HEK293 (cell line): ENCODE measurements at regions not wholly inside any gene's neighbourhood (a gene's known extent, or its start where the extent isn't known, plus 50 kb on each side); places are given as distances from the start of the nearest gene placed in this dataset.

ENCODE experiments used
- CTCF ChIA-PET: fragments of 350-600 bp; formaldehyde crosslinking; extraction: SDS; loops from one replicate; lab custom pipeline; 2021; ENCODE audit warnings: antibody characterized with exemption; lab: Yijun Ruan, JAX
- POLR2A ChIA-PET: fragments of 300-600 bp; formaldehyde crosslinking; extraction: SDS; loops from one replicate; lab custom pipeline; 2020; ENCODE audit warnings: antibody characterized with exemption, inconsistent platforms; lab: Yijun Ruan, JAX
- H3K27ac ChIP-seq: fragments of 200-500 bp; sonication (Bioruptor generic); 2 replicates; pipeline ENCODE4 v1.5.1; 2014; ENCODE audit warnings: low read depth, low read length, control low read depth, inconsistent platforms; ENCODE audit errors: extremely low read depth
- H3K36me3 ChIP-seq, 2 experiments: fragments of 200-500 bp in 1 of 2; sonication (Bioruptor generic) in 1 of 2; 1 replicate in 1 of 2; 2 replicates in 1 of 2; pipeline ENCODE4 v1.5.1; 2014 to 2017; ENCODE audit warnings: inconsistent platforms in 2 of 2, low read length in 2 of 2; ENCODE audit not compliant: control insufficient read depth in 2 of 2, insufficient read depth in 1 of 2
- H3K4me1 ChIP-seq: fragments of 200-500 bp; sonication (Bioruptor generic); 2 replicates; pipeline ENCODE4 v1.5.1; 2014; ENCODE audit warnings: mild to moderate bottlenecking, low read length, inconsistent platforms; ENCODE audit not compliant: control insufficient read depth, insufficient read depth
- H3K4me3 ChIP-seq: 2 replicates; pipeline ENCODE4 v1.5.1; 2011; ENCODE audit warnings: low read depth, mild to moderate bottlenecking, control low read depth, low read length, moderate library complexity
- H3K9me3 ChIP-seq: fragments of 200-500 bp; sonication (Bioruptor generic); 2 replicates; pipeline ENCODE4 v1.5.1; 2014; ENCODE audit warnings: low read depth, low read length, inconsistent platforms; ENCODE audit not compliant: control insufficient read depth, insufficient read depth
- EGR2 ChIP-seq: fragments of 450-650 bp; formaldehyde crosslinking; IDR thresholded peaks from 2 replicates; pipeline ENCODE4 v1.5.1; 2016; ENCODE audit warnings: low read depth, missing biosample characterization, missing genetic modification characterization
- ELK4 ChIP-seq: IDR thresholded peaks from 2 replicates; pipeline ENCODE4 v1.6.1; 2011; ENCODE audit warnings: mild to moderate bottlenecking, low read depth, low read length, borderline replicate concordance
- GLI4 ChIP-seq: fragments of 450-650 bp; formaldehyde crosslinking; IDR thresholded peaks from 2 replicates; pipeline ENCODE4 v1.5.1; 2016; ENCODE audit warnings: missing biosample characterization, missing genetic modification characterization
- OSR2 ChIP-seq: fragments of 450-650 bp; formaldehyde crosslinking; IDR thresholded peaks from 2 replicates; pipeline ENCODE4 v1.5.1; 2016; ENCODE audit warnings: missing biosample characterization, missing genetic modification characterization
- PRDM10 ChIP-seq: fragments of 450-650 bp; formaldehyde crosslinking; IDR thresholded peaks from 2 replicates; pipeline ENCODE4 v1.5.1; 2016; ENCODE audit warnings: missing biosample characterization, missing genetic modification characterization
- RBAK ChIP-seq: fragments of 450-650 bp; formaldehyde crosslinking; IDR thresholded peaks from 2 replicates; pipeline ENCODE4 v1.5.1; 2016; ENCODE audit warnings: missing biosample characterization, missing genetic modification characterization
- SETDB1 ChIP-seq: IDR thresholded peaks from one replicate; pipeline ENCODE4 v1.6.1; 2017; ENCODE audit warnings: mild to moderate bottlenecking, low read length, moderate library complexity, mixed read lengths; ENCODE audit not compliant: insufficient read length
- ZBTB10 ChIP-seq: fragments of 450-650 bp; formaldehyde crosslinking; IDR thresholded peaks from 2 replicates; pipeline ENCODE4 v1.5.1; 2016; ENCODE audit warnings: missing biosample characterization, missing genetic modification characterization
- ZBTB26 ChIP-seq: fragments of 450-650 bp; formaldehyde crosslinking; optimal IDR thresholded peaks from 2 replicates; pipeline ENCODE3; 2016; ENCODE audit warnings: missing biosample characterization, mild to moderate bottlenecking, missing genetic modification characterization
- ZFHX2 ChIP-seq: fragments of 450-650 bp; formaldehyde crosslinking; conservative IDR thresholded peaks from 2 replicates; pipeline ENCODE4 v1.5.1; 2016; ENCODE audit warnings: missing biosample characterization, missing genetic modification characterization
- ZNF211 ChIP-seq: fragments of 450-650 bp; formaldehyde crosslinking; IDR thresholded peaks from 2 replicates; pipeline ENCODE4 v1.5.1; 2016; ENCODE audit warnings: low read depth, missing biosample characterization, missing genetic modification characterization
- ZNF354C ChIP-seq: fragments of 450-650 bp; formaldehyde crosslinking; IDR thresholded peaks from 2 replicates; pipeline ENCODE4 v1.5.1; 2016; ENCODE audit warnings: missing biosample characterization, missing genetic modification characterization, low read depth, borderline replicate concordance
- ZNF366 ChIP-seq: fragments of 450-650 bp; formaldehyde crosslinking; conservative IDR thresholded peaks from 2 replicates; pipeline ENCODE4 v1.5.1; 2016; ENCODE audit warnings: missing biosample characterization, missing genetic modification characterization
- ZNF530 ChIP-seq: fragments of 450-650 bp; formaldehyde crosslinking; IDR thresholded peaks from 2 replicates; pipeline ENCODE4 v1.5.1; 2016; ENCODE audit warnings: low read depth, missing biosample characterization, missing genetic modification characterization
- ZNF704 ChIP-seq: fragments of 450-650 bp; formaldehyde crosslinking; IDR thresholded peaks from 2 replicates; pipeline ENCODE4 v1.5.1; 2016; ENCODE audit warnings: missing biosample characterization, missing genetic modification characterization

GRCh38 chr1:103348136-103348535 is 177.4 kb upstream of the RNPC3 start:
- POLR2A ChIA-PET: no interaction called here
- CTCF ChIA-PET: no interaction called here
- H3K27ac ChIP-seq: no peak overlapping the region
- TF ChIP-seq ZNF366 (tag by site-specific recombination) (no peak), ZNF211 (no peak)
- no peaks in the 10 kb centered on the region for H3K4me1 ChIP-seq
- no peaks in the 10 kb centered on the region for H3K36me3 ChIP-seq
- no peaks in the 10 kb centered on the region for H3K9me3 ChIP-seq
- no peak overlapping the region for H3K4me3 ChIP-seq

GRCh38 chr1:103344930-103345329 is 180.6 kb upstream of the RNPC3 start:
- no peaks in the 10 kb centered on the region for H3K9me3 ChIP-seq
- no peak for TF ChIP-seq ZNF530 (tag by site-specific recombination)
- no peak for TF ChIP-seq RBAK (tag by site-specific recombination)
- TF ChIP-seq SETDB1: no peak
- no peak for TF ChIP-seq ZFHX2 (tag by site-specific recombination)
- TF ChIP-seq ZNF704 (tag by site-specific recombination): no peak
- TF ChIP-seq GLI4 (tag by site-specific recombination): no peak
- no peak for TF ChIP-seq PRDM10 (tag by site-specific recombination)
- TF ChIP-seq ELK4: no peak
- TF ChIP-seq ZBTB10 (tag by site-specific recombination): no peak
- no peak for TF ChIP-seq ZBTB26 (tag by site-specific recombination)
- no peak for TF ChIP-seq ZNF354C
- TF ChIP-seq EGR2 (tag by site-specific recombination): no peak
- no peak for TF ChIP-seq OSR2
- no peaks in the 10 kb centered on the region for H3K4me1 ChIP-seq
- no peak overlapping the region for H3K4me3 ChIP-seq
- no peaks in the 10 kb centered on the region for H3K36me3 ChIP-seq
- CTCF ChIA-PET: no interaction called here
- POLR2A ChIA-PET: no interaction called here
- H3K27ac ChIP-seq: no peak overlapping the region
